Tibial nerve (tissue), 4 donors: ENCODE measurements at regions not wholly inside any gene's neighbourhood (a gene's known extent, or its start where the extent isn't known, plus 50 kb on each side); places are given as distances from the start of the nearest gene placed in this dataset.

Experiments used
- DNase-seq, 2 donors: peaks; one replicate each; pipeline ENCODE4 v3.0.0-alpha.2; 2019; ENCODE audit warnings: low spot score in 2 of 2
- H3K27ac ChIP-seq, 4 donors: fragments of 200-600 bp; sonication (generic) in 3 of 4; one replicate each; pipeline ENCODE4 v1.5.1; 2017 to 2019; ENCODE audit warnings: mild to moderate bottlenecking in 1 of 4
- H3K27me3 ChIP-seq, 2 donors: fragments of 200-600 bp; sonication (generic) in 1 of 2; one replicate each; pipeline versions ENCODE4 v1.5.1 to v1.6.0; 2017 to 2019
- H3K36me3 ChIP-seq, 3 donors: fragments of 200-600 bp; sonication (generic); one replicate each; pipeline ENCODE4 v1.5.1; 2018 to 2019
- H3K4me1 ChIP-seq, 4 donors: fragments of 200-600 bp; sonication (generic) in 3 of 4; one replicate each; pipeline ENCODE4 v1.5.1; 2017 to 2019
- H3K4me3 ChIP-seq, 4 donors: fragments of 200-600 bp; sonication (generic) in 3 of 4; one replicate each; pipeline ENCODE4 v1.5.1; 2017 to 2019; ENCODE audit warnings: mild to moderate bottlenecking in 1 of 4, moderate library complexity in 1 of 4
- H3K9me3 ChIP-seq, 4 donors: fragments of 200-600 bp; sonication (generic) in 3 of 4; one replicate each; pipeline ENCODE4 v1.5.1; 2017 to 2019
- CTCF ChIP-seq, 5 experiments: fragments of 200-600 bp in 3 of 5; fragments of 450-650 bp in 2 of 5; sonication (generic) in 3 of 5; IDR thresholded peaks; one replicate each; pipeline ENCODE4 v1.5.1; 2016 to 2019; ENCODE audit warnings: antibody characterized with exemption in 5 of 5, mild to moderate bottlenecking in 3 of 5, moderate library complexity in 2 of 5
- EP300 ChIP-seq, 2 donors: sonication (generic); formaldehyde crosslinking; IDR thresholded peaks; one replicate each; pipeline ENCODE4 v1.6.1; 2017; ENCODE audit warnings: antibody characterized with exemption in 2 of 2, mild to moderate bottlenecking in 1 of 2
- POLR2A ChIP-seq, 2 donors: fragments of 450-650 bp; IDR thresholded peaks; one replicate each; pipeline ENCODE4 v1.6.1; 2017; ENCODE audit warnings: antibody characterized with exemption in 2 of 2, mild to moderate bottlenecking in 2 of 2, moderate library complexity in 2 of 2
- WGBS, 2 donors: methylation state at CpG; one replicate each; pipeline ENCODE4 v1.1.5; 2018; 5-methylcytosine and 5-hydroxymethylcytosine counted together

DNA sequence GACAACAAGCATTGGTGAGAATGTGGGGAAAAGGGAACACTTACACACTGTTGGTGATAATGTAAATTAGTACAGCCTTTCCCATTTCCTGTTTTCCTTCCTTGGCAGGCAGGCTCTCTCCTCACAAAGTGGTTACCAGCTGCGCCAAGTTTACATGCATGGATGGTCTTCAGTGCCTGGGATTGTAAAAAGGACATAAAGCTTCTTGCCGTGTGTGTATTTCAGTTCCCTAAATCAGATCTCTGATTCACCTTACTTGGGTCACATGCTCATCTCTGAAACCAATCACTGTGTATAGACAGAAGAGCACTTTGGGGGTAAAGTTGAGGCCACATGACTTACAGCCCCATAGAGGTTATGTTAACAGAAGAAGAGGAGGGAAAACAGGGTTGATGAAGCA is 92.8 kb downstream of the CAVIN4 start:
- no peak overlapping the region for H3K4me3 ChIP-seq
- H3K9me3 ChIP-seq, result peaks cover 0 to 11% (median 0%) of the 10 kb centered on the region in 4 donors
- H3K36me3 ChIP-seq, result no peaks in the 10 kb centered on the region
- no peak overlapping the region for H3K27ac ChIP-seq
- TF ChIP-seq EP300 (IDR thresholded peaks at IDR 0.05), result no peak
- no peak for TF ChIP-seq CTCF (IDR thresholded peaks at IDR 0.05)
- no peak for TF ChIP-seq POLR2A (IDR thresholded peaks at IDR 0.05)
- H3K4me1 ChIP-seq, result no peaks in the 10 kb centered on the region
- no peak for DNase-seq
- no peaks in the 10 kb centered on the region for H3K27me3 ChIP-seq
- WGBS, 2 donors, result 48 to 52% methylated on average over 2 of the region's 2 CpGs

DNA sequence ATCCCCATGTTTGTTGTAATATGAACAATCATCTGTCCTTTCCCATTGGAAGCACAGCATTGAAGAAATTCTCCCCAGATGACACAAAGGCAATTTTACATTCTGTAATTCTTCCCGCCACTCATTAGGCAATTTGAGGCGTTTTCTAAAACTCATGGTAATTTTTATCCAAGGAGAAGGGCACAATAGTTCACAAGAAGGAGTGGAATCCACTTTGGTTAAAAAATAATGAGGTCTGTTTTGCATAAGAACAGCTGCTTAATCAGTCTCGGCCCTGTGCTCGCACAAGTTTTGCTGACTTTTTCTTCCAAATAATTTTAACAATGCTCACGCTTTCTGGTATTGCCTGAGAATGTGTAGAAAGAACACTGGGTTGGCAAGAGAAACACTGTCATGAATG is 94.0 kb downstream of the CAVIN4 start:
- H3K4me1 ChIP-seq, result no peaks in the 10 kb centered on the region

GRCh38 chr9:100673249-100673648 is 95.4 kb downstream of the CAVIN4 start:
- H3K4me3 ChIP-seq, result no peak overlapping the region
- no peaks in the 10 kb centered on the region for H3K4me1 ChIP-seq
- no peak overlapping the region for H3K27ac ChIP-seq
- TF ChIP-seq POLR2A (IDR thresholded peaks at IDR 0.05) (no peak), CTCF (IDR thresholded peaks at IDR 0.05) (no peak), EP300 (IDR thresholded peaks at IDR 0.05) (no peak)
- DNase-seq, result no peak
- no peaks in the 10 kb centered on the region for H3K9me3 ChIP-seq
- no peaks in the 10 kb centered on the region for H3K27me3 ChIP-seq
- H3K36me3 ChIP-seq, result no peaks in the 10 kb centered on the region
- WGBS, 2 donors, result 82 to 89% methylated on average over 2 of the region's 2 CpGs

More for the DNA sequence above, 94.0 kb downstream of the CAVIN4 start:
- H3K27me3 ChIP-seq, result no peaks in the 10 kb centered on the region
- 40 to 47% methylated on average over 5 of the region's 5 CpGs for WGBS, 2 donors
- H3K9me3 ChIP-seq, result peaks cover 0 to 6% (median 0%) of the 10 kb centered on the region in 4 donors
- no peak overlapping the region for H3K27ac ChIP-seq
- no peak overlapping the region for H3K4me3 ChIP-seq
- H3K36me3 ChIP-seq, result no peaks in the 10 kb centered on the region
- DNase-seq, result no peak
- no peak for TF ChIP-seq POLR2A (IDR thresholded peaks at IDR 0.05)
- no peak for TF ChIP-seq EP300 (IDR thresholded peaks at IDR 0.05)
- TF ChIP-seq CTCF (IDR thresholded peaks at IDR 0.05), result no peak

GRCh38 chr9:100674419-100675122 is 96.7 kb downstream of the CAVIN4 start:
- 43 to 58% methylated on average over 1 of the region's 1 CpG for WGBS, 2 donors
- no peak for TF ChIP-seq POLR2A (IDR thresholded peaks at IDR 0.05)
- no peak for TF ChIP-seq CTCF (IDR thresholded peaks at IDR 0.05)
- Histone ChIP-seq H3K27ac (no peak overlapping the region), H3K27me3 (no peaks in the 10 kb centered on the region), H3K36me3 (no peaks in the 10 kb centered on the region), H3K4me1 (no peaks in the 10 kb centered on the region), H3K9me3 (no peaks in the 10 kb centered on the region), H3K4me3 (no peak overlapping the region)
- DNase-seq, result no peak

DNA sequence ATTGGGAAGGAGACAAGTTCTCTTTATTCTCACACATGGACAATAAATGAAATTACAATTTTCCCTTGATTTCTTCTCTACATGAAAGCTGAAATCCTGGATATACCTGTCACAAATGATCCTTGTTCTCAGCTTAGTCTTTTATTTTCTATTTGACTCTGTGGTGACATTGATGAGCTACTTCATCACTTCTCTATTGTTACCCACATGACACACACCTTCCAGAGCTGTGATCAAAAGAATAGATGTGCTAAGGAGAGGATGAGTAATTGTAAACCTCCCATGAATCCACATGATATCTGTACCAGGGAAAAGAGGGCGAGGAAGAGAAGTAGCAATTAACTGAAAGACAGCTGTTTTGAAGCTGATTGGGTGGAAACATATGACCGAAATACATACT is 102.0 kb downstream of the CAVIN4 start:
- H3K4me1 ChIP-seq, result no peaks in the 10 kb centered on the region
- DNase-seq, result no peak
- WGBS, 2 donors, result 75 to 78% methylated on average over 2 of the region's 2 CpGs

More for the DNA sequence above, 102.0 kb downstream of the CAVIN4 start:
- Histone ChIP-seq H3K4me3 (no peak overlapping the region), H3K9me3 (no peaks in the 10 kb centered on the region), H3K27me3 (no peaks in the 10 kb centered on the region), H3K36me3 (no peaks in the 10 kb centered on the region), H3K27ac (no peak overlapping the region)
- TF ChIP-seq EP300 (IDR thresholded peaks at IDR 0.05) (no peak), POLR2A (IDR thresholded peaks at IDR 0.05) (no peak), CTCF (IDR thresholded peaks at IDR 0.05) (no peak)
